ENCODE measurements at regions not wholly inside any gene's neighbourhood (a gene's known extent, or its start where the extent isn't known, plus 50 kb on each side); places are given as distances from the start of the nearest gene placed in this dataset.
"Not testable (repeated sequence)": the region's sequence is repeated elsewhere in the genome, so short reads cannot be mapped to it uniquely, and the experiment has no call there.

- H3K27me3 ChIP-seq: no peaks in the 10 kb centered on the region
- H3K4me1 ChIP-seq: no peaks in the 10 kb centered on the region
- 76 to 84% methylated on average over 2 of the region's 2 CpGs for WGBS, 2 donors
These were observed 401.2 kb downstream of the PTH2R start for GRCh38 chr2:208807756-208808155.

DNA sequence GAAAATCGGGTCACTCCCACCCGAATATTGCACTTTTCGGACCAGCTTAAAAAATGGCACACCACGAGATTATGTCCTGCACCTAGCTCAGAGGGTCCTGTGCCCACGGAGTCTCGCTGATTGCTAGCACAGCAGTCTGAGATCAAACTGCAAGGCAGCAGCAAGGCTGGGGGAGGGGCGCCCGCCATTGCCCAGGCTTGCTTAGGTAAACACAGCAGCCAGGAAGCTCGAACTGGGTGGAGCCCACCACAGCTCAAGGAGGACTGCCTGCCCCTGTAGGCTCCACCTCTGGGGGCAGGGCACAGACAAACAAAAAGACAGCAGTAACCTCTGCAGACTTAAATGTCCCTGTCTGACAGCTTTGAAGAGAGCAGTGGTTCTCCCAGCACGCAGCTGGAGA, 405.3 kb downstream of the PTH2R start:
- H3K27me3 ChIP-seq; intact Hi-C loops (cut with DNase I; ENCODE audit: low total_unique reads); H3K4me1 ChIP-seq; H3K4me3 ChIP-seq; H3K36me3 ChIP-seq (ENCODE audit: low read depth, missing control alignments); H3K27ac ChIP-seq; DNase-seq; H3K9me3 ChIP-seq: not testable (repeated sequence)
- WGBS, 2 donors: 58 to 65% methylated on average over 8 to 9 of the region's 10 CpGs

More at GRCh38 chr2:208807756-208808155, 401.2 kb downstream of the PTH2R start:
- intact Hi-C loops (cut with DNase I; ENCODE audit: low total_unique reads): no loop called here
- Histone ChIP-seq H3K36me3 (ENCODE audit: low read depth, missing control alignments) (no peaks in the 10 kb centered on the region), H3K27ac (no peak overlapping the region), H3K4me3 (no peak overlapping the region), H3K9me3 (no peaks in the 10 kb centered on the region)
- DNase-seq: no peak
- TF ChIP-seq POLR2A (IDR thresholded peaks at IDR 0.05): no peak
- no peak for TF ChIP-seq CTCF (IDR thresholded peaks at IDR 0.05)

DNA sequence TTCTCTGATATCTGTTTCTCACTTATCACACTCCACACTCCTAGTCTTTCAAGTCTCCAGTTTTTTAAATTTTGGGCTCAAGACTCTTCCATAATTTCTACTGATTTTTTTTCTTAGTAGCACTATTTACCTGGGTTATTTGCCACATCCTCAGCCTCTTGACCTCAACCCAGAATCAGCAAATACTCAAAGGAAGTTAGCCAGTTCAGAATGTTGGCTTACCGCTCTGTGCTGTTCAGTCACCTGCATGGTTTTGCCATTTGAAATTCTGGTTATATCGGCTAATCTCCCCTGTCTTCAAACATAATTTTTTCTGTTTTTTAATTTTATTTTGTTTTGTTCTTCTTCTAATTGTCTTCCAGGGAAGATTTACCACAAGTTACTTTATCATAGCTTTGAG, 412.6 kb downstream of the PTH2R start:
- Histone ChIP-seq H3K27me3 (no peaks in the 10 kb centered on the region), H3K9me3 (no peaks in the 10 kb centered on the region), H3K36me3 (ENCODE audit: low read depth, missing control alignments) (no peaks in the 10 kb centered on the region), H3K27ac (no peak overlapping the region), H3K4me3 (no peak overlapping the region), H3K4me1 (no peaks in the 10 kb centered on the region)
- 92 to 98% methylated on average over 2 of the region's 2 CpGs for WGBS, 2 donors
- TF ChIP-seq POLR2A (IDR thresholded peaks at IDR 0.05) (no peak), CTCF (IDR thresholded peaks at IDR 0.05) (no peak)
- DNase-seq: no peak
- intact Hi-C loops (cut with DNase I; ENCODE audit: low total_unique reads): no loop called here

DNA sequence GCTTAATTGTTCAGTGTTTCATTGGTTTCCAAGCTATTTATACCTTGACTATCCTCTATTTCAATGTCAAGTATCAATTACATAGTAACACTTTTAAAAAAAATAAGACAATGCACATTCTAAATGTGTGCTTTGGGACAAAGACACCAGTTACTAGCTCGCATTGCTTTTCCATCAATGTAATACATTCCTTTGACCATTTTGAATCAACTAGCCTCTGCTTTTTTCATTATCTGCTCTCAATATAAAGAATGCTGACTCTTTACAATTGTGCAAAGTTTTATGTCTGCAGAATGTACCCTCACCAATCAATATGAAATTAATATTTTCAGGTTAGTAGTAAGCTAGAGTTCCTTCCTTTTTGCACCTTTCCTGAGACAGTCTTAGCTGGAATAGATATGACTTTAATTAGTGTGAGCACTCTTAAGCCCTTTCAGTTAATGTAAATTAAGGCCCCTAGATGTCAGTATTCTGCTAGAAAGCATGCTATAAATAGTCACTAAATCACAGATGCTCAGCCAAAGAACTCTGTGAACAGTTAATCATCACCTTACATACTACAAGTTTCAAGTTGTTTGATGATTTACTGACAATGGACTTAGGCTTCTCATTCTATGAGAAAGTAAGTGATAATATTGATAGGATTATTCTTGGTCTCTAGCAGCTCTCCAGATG, 413.6 kb downstream of the PTH2R start:
- DNase-seq: no peak
- intact Hi-C loops (cut with DNase I; ENCODE audit: low total_unique reads): no loop called here
- WGBS, 2 donors: 39 to 59% methylated on average over 1 of the region's 1 CpG

DNA sequence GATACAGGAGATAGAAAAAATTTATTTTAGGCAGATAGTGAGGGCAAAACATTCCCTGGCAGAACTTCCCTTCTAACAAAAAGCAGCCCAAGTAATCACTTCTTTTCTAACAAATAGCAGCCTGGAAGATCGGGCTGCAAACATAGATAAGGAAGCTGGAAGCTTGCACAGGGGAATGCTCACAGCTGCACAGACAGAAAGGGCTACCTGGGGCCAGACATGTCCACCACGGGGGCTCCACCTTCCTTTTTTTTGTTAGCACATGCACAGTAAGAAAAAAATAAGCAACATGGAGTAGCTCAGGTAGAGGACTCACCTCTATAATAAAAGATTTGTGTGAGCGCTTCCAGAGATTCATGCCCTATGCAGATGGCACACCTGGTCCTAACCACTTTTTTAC, 420.5 kb downstream of the PTH2R start:
- TF ChIP-seq CTCF (IDR thresholded peaks at IDR 0.05): no peak
- no peak for TF ChIP-seq POLR2A (IDR thresholded peaks at IDR 0.05)
- H3K36me3 ChIP-seq (ENCODE audit: low read depth, missing control alignments): no peaks in the 10 kb centered on the region
- no peak overlapping the region for H3K27ac ChIP-seq
- no peaks in the 10 kb centered on the region for H3K9me3 ChIP-seq
- no peaks in the 10 kb centered on the region for H3K27me3 ChIP-seq
- no peak overlapping the region for H3K4me3 ChIP-seq
- 44 to 61% methylated on average over 3 of the region's 3 CpGs for WGBS, 2 donors
- intact Hi-C loops (cut with DNase I; ENCODE audit: low total_unique reads): no loop called here
- H3K4me1 ChIP-seq: no peaks in the 10 kb centered on the region
- no peak for DNase-seq

More for the DNA sequence above, 413.6 kb downstream of the PTH2R start:
- Histone ChIP-seq H3K36me3 (ENCODE audit: low read depth, missing control alignments) (no peaks in the 10 kb centered on the region), H3K27ac (no peak overlapping the region), H3K4me3 (no peak overlapping the region), H3K4me1 (no peaks in the 10 kb centered on the region), H3K9me3 (no peaks in the 10 kb centered on the region), H3K27me3 (no peaks in the 10 kb centered on the region)
- TF ChIP-seq POLR2A (IDR thresholded peaks at IDR 0.05) (no peak), CTCF (IDR thresholded peaks at IDR 0.05) (no peak)
